Neural cell (in vitro differentiated cells): ENCODE measurements at regions not wholly inside any gene's neighbourhood (a gene's known extent, or its start where the extent isn't known, plus 50 kb on each side); places are given as distances from the start of the nearest gene placed in this dataset.

Experiments used
- CTCF ChIP-seq: fragments of 450-650 bp; IDR thresholded peaks from 2 replicates; pipeline ENCODE4 v1.5.1; 2014; ENCODE audit warnings: antibody characterized with exemption, mild to moderate bottlenecking, moderate library complexity; ENCODE audit not compliant: poor library complexity, severe bottlenecking
- EP300 ChIP-seq: fragments of 450-650 bp; conservative IDR thresholded peaks from 2 replicates; pipeline ENCODE4 v1.6.1; 2014; ENCODE audit warnings: antibody characterized with exemption, mild to moderate bottlenecking, moderate library complexity; ENCODE audit not compliant: poor library complexity, severe bottlenecking
- EZH2 ChIP-seq: fragments of 200-600, 300-800 bp; shearing (Covaris generic), sonication (generic); IDR thresholded peaks from 2 replicates; pipeline ENCODE4 v1.6.1; 2014; ENCODE audit warnings: antibody characterized with exemption, low read length, borderline replicate concordance, mild to moderate bottlenecking; ENCODE audit not compliant: insufficient read depth, poor library complexity, severe bottlenecking
- MXI1 ChIP-seq: fragments of 450-650 bp; conservative IDR thresholded peaks from 2 replicates; pipeline ENCODE4 v1.6.1; 2014; ENCODE audit warnings: antibody characterized with exemption, mild to moderate bottlenecking; ENCODE audit not compliant: poor library complexity, severe bottlenecking
- POLR2AphosphoS5 ChIP-seq: IDR thresholded peaks from 2 replicates; pipeline ENCODE4 v1.6.1; 2012
- RAD21 ChIP-seq: fragments of 450-650 bp; conservative IDR thresholded peaks from 2 replicates; pipeline ENCODE4 v1.6.1; 2014; ENCODE audit warnings: antibody characterized with exemption, mild to moderate bottlenecking, moderate library complexity
- TAF1 ChIP-seq: IDR thresholded peaks from 2 replicates; pipeline ENCODE4 v1.6.1; 2012; ENCODE audit warnings: low read depth

- no peak for TF ChIP-seq CTCF
- TF ChIP-seq EP300 = no peak
- no peak for TF ChIP-seq TAF1
- no peak for TF ChIP-seq EZH2
- no peak for TF ChIP-seq MXI1
- no peak for TF ChIP-seq POLR2AphosphoS5
- no peak for TF ChIP-seq RAD21
Measured at GRCh38 chr2:181363164-181363563, 94.0 kb upstream of the ITGA4 start.
